Caco-2 (cell line): ENCODE measurements at regions not wholly inside any gene's neighbourhood (a gene's known extent, or its start where the extent isn't known, plus 50 kb on each side); places are given as distances from the start of the nearest gene placed in this dataset.
"Not testable (repeated sequence)": the region's sequence is repeated elsewhere in the genome, so short reads cannot be mapped to it uniquely, and the experiment has no call there.

Experiments used
- BruUV-seq: library from RNA; stranded (reverse); fragments of 400-500 nt; replicated peaks from 2 replicates; lab custom pipeline; 2021; lab: Mats Ljungman, UMichigan
- CTCF ChIA-PET: fragments of 300-600 bp; sonication (Branson Sonifier 250); formaldehyde crosslinking; loops from one replicate; lab custom pipeline; 2022; ENCODE audit warnings: antibody characterized with exemption; lab: Charles Lee
- POLR2A ChIA-PET: fragments of 300-600 bp; sonication (Branson Sonifier 250); formaldehyde crosslinking; loops from one replicate; lab custom pipeline; 2022; ENCODE audit warnings: antibody characterized with exemption; lab: Charles Lee
- DNase-seq, 2 experiments: peaks; one replicate each; pipeline versions ENCODE4 v3.0.0 to v3.0.0-alpha.2; 2020 to 2022
- H3K27me3 ChIP-seq: replicated peaks from 2 replicates; pipeline ENCODE4 v1.6.0; 2011; ENCODE audit warnings: low read length; ENCODE audit not compliant: control insufficient read depth, insufficient read depth
- H3K36me3 ChIP-seq: 2 replicates; pipeline ENCODE4 v1.5.1; 2011; ENCODE audit warnings: low read length; ENCODE audit not compliant: control insufficient read depth, insufficient read depth
- H3K4me1 ChIP-seq: fragments of 250-450 bp; sonication (Bioruptor Pico); 2 replicates; pipeline ENCODE4 v1.5.1; 2020; ENCODE audit warnings: mild to moderate bottlenecking
- H3K4me3 ChIP-seq: 2 replicates; pipeline ENCODE4 v1.5.1; 2011; ENCODE audit warnings: low read depth, mild to moderate bottlenecking, control low read depth, low read length
- H3K9me3 ChIP-seq: fragments of 250-450 bp; sonication (Bioruptor Pico); 2 replicates; pipeline ENCODE4 v1.5.1; 2020; ENCODE audit warnings: mild to moderate bottlenecking, moderate library complexity
- H3K27ac Mint-ChIP-seq: one replicate; pipeline ENCODE4 v1.8.0; 2022; ENCODE audit warnings: mixed read lengths; ENCODE audit not compliant: unreplicated experiment
- H3K27me3 Mint-ChIP-seq: one replicate; pipeline ENCODE4 v1.8.0; 2022; ENCODE audit warnings: mixed read lengths; ENCODE audit not compliant: insufficient read depth, unreplicated experiment
- H3K36me3 Mint-ChIP-seq: one replicate; pipeline ENCODE4 v1.8.0; 2022; ENCODE audit warnings: mild to moderate bottlenecking, mixed read lengths; ENCODE audit not compliant: insufficient read depth, unreplicated experiment
- H3K4me1 Mint-ChIP-seq: one replicate; pipeline ENCODE4 v1.8.0; 2022; ENCODE audit warnings: low read depth, mixed read lengths; ENCODE audit not compliant: unreplicated experiment
- H3K4me3 Mint-ChIP-seq: one replicate; pipeline ENCODE4 v1.8.0; 2022; ENCODE audit warnings: mild to moderate bottlenecking, moderate library complexity, mixed read lengths; ENCODE audit not compliant: unreplicated experiment
- H3K9me3 Mint-ChIP-seq: one replicate; pipeline ENCODE4 v1.8.0; 2022; ENCODE audit warnings: mixed read lengths; ENCODE audit not compliant: unreplicated experiment
- CTCF ChIP-seq, 2 experiments: fragments of 200-600 bp in 1 of 2; IDR thresholded peaks; 1 replicate in 1 of 2; 2 replicates in 1 of 2; pipeline versions ENCODE4 v1.5.1 to v1.8.0; 2011 to 2022; ENCODE audit warnings: antibody characterized with exemption in 1 of 2, control low read depth in 1 of 2, inconsistent platforms in 1 of 2, low read depth in 1 of 2, low read length in 1 of 2, mild to moderate bottlenecking in 1 of 2, moderate library complexity in 1 of 2; ENCODE audit not compliant: insufficient read depth in 1 of 2, severe bottlenecking in 1 of 2, unreplicated experiment in 1 of 2
- intact Hi-C: fragments of 100-400 bp; cut with micrococcal nuclease; formaldehyde crosslinking; loops from one replicate; pipeline ENCODE4 v1.10.0; 2022; ENCODE audit not compliant: unreplicated experiment

DNA sequence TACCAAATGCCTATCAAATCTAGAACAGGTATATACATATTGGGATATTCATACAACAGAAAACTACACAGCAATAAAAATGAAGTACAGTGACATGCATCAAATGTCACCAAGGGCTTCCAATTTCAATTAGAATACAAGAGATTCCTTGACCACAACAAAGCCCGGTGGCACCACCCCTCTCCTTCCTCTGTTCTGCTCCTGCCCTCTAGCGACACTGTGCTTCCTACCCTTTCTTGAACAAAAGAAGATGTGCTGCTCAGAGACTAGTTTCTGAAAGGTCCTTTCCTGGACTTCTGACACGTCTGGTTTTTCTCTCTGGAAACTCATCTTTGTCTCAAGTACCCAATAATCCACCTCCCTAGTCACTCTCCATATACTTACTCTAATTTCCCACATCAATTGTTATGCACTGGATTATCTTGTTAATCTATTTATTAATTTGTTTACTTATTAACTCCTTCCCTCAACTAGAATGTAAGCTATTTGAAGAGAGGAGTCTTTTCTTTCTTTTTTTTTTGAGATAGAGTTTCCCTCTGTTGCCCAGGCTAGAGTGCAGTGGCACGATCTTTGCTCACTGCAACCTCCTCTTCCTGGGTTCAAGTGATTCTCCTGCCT is 70.4 kb upstream of the CTSV start:
- Mint-ChIP-seq H3K36me3 (no peaks in the 10 kb centered on the region), H3K27ac (no peak overlapping the region), H3K27me3 (no peaks in the 10 kb centered on the region), H3K4me1 (no peaks in the 10 kb centered on the region), H3K9me3 (no peaks in the 10 kb centered on the region), H3K4me3 (no peak overlapping the region)
- Histone ChIP-seq H3K4me3 (no peak overlapping the region), H3K27me3 (no peaks in the 10 kb centered on the region), H3K36me3 (no peaks in the 10 kb centered on the region), H3K4me1 (no peaks in the 10 kb centered on the region), H3K9me3 (no peaks in the 10 kb centered on the region)
- CTCF ChIA-PET: interaction anchor here (1.0 to 1.1 kb wide), 2 partner anchors 233 to 252 kb away, joined by 5 to 11 read pairs; no protein-coding TSS in a partner anchor
- intact Hi-C loops: loop anchor here (1.0 kb wide), 3 partner anchors 70 to 253 kb away; partner anchors contain the start of gene CTSV
- no TSS peak for BruUV-seq
- peak; percentile 69 to 86 for TF ChIP-seq CTCF (IDR thresholded peaks at IDR 0.05; ENCODE audit: insufficient read depth in 1 of 2, low read depth in 1 of 2, low read length in 1 of 2, severe bottlenecking in 1 of 2, unreplicated experiment in 1 of 2)
- POLR2A ChIA-PET: no interaction called here
- peak; percentile 78 to 81 for DNase-seq

DNA sequence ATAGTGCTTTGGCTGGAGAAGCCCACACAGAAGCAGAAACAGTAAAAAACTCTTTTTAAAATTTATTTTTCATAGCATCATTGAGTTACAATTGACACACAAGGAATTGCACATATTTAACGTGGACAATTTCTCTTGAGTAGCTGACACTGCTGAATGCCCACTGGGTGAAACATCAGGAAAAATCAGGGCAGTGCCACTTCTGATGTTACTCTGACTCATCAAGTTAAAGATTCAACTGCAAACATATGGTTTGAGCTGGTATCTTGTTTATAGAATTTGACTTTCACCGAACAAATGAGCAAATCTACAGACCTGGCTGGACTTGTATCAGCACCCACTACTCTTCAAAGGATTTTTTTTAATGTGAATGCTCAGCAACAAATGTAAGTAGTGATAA is 66.3 kb upstream of the CTSV start:
- H3K4me1 ChIP-seq, H3K36me3 ChIP-seq, H3K9me3 Mint-ChIP-seq, H3K4me1 Mint-ChIP-seq, H3K4me3 Mint-ChIP-seq, H3K27me3 ChIP-seq, DNase-seq, H3K36me3 Mint-ChIP-seq, CTCF ChIA-PET, H3K9me3 ChIP-seq, H3K27me3 Mint-ChIP-seq, BruUV-seq, H3K27ac Mint-ChIP-seq, intact Hi-C loops, H3K4me3 ChIP-seq, POLR2A ChIA-PET: not testable (repeated sequence)

GRCh38 chr9:97103613-97104383 is 64.9 kb upstream of the CTSV start:
- H3K4me3 Mint-ChIP-seq, intact Hi-C loops, H3K9me3 Mint-ChIP-seq, H3K36me3 ChIP-seq, H3K27me3 Mint-ChIP-seq, H3K4me1 Mint-ChIP-seq, H3K27ac Mint-ChIP-seq, H3K36me3 Mint-ChIP-seq, H3K27me3 ChIP-seq, DNase-seq, H3K4me1 ChIP-seq, CTCF ChIA-PET, H3K4me3 ChIP-seq, BruUV-seq, H3K9me3 ChIP-seq: not testable (repeated sequence)
- POLR2A ChIA-PET: interaction anchor here (0.7 kb wide), 1 partner anchor 247 kb away, joined by 4 read pairs; no protein-coding TSS in a partner anchor

GRCh38 chr9:97099540-97099939 is 60.6 kb upstream of the CTSV start:
- POLR2A ChIA-PET, H3K4me3 ChIP-seq, BruUV-seq, H3K9me3 Mint-ChIP-seq, H3K36me3 ChIP-seq, H3K4me3 Mint-ChIP-seq, H3K27me3 Mint-ChIP-seq, H3K4me1 Mint-ChIP-seq, H3K4me1 ChIP-seq, intact Hi-C loops, H3K36me3 Mint-ChIP-seq, H3K27ac Mint-ChIP-seq, H3K27me3 ChIP-seq, DNase-seq, H3K9me3 ChIP-seq, CTCF ChIA-PET: not testable (repeated sequence)
